OCI-LY7 (cell line): ENCODE measurements at regions not wholly inside any gene's neighbourhood (a gene's known extent, or its start where the extent isn't known, plus 50 kb on each side); places are given as distances from the start of the nearest gene placed in this dataset.

Source experiments
- BruUV-seq: library from RNA; stranded (reverse); fragments of 400-500 nt; replicated peaks from 2 replicates; lab custom pipeline; 2021; lab: Mats Ljungman, UMichigan
- CTCF ChIA-PET: fragments of 300-600 bp; sonication (Branson Sonifier 250); formaldehyde crosslinking; loops from one replicate; lab custom pipeline; 2022; ENCODE audit warnings: antibody characterized with exemption; ENCODE audit not compliant: unreplicated experiment; lab: Charles Lee
- POLR2A ChIA-PET: fragments of 300-600 bp; sonication (Branson Sonifier 250); formaldehyde crosslinking; loops from one replicate; lab custom pipeline; 2022; ENCODE audit warnings: antibody characterized with exemption; lab: Charles Lee
- DNase-seq: peaks from one replicate; pipeline ENCODE4 v3.0.0-alpha.2; 2015; ENCODE audit warnings: low spot score
- H2AFZ ChIP-seq: fragments of 200-600 bp; sonication (generic), shearing (Covaris generic); 2 replicates; pipeline ENCODE4 v1.6.1; 2014; ENCODE audit warnings: mild to moderate bottlenecking, antibody characterized with exemption, low read length, moderate library complexity
- H3K27ac ChIP-seq: fragments of 200-600 bp; sonication (generic); 2 replicates; pipeline ENCODE4 v1.5.1; 2014; ENCODE audit warnings: mixed run types, low read depth, mild to moderate bottlenecking, moderate library complexity, low read length, inconsistent platforms; ENCODE audit not compliant: poor library complexity, severe bottlenecking
- H3K36me3 ChIP-seq: fragments of 200-600 bp; sonication (generic); 2 replicates; pipeline ENCODE4 v1.6.1; 2014; ENCODE audit warnings: mild to moderate bottlenecking, antibody characterized with exemption, low read length, moderate library complexity, mixed read lengths; ENCODE audit not compliant: insufficient read depth
- H3K4me1 ChIP-seq: fragments of 200-600 bp; sonication (generic); 2 replicates; pipeline ENCODE4 v1.5.1; 2014; ENCODE audit warnings: mild to moderate bottlenecking, low read length; ENCODE audit not compliant: insufficient read depth, poor library complexity, severe bottlenecking
- H3K4me2 ChIP-seq: fragments of 200-600 bp; sonication (generic); 2 replicates; pipeline ENCODE4 v1.6.1; 2014; ENCODE audit warnings: mild to moderate bottlenecking, low read length
- H3K4me3 ChIP-seq: fragments of 200-600 bp; sonication (generic); 2 replicates; pipeline ENCODE4 v1.5.1; 2014; ENCODE audit warnings: mild to moderate bottlenecking, low read depth, low read length; ENCODE audit not compliant: poor library complexity, severe bottlenecking
- H3K79me2 ChIP-seq: fragments of 200-600 bp; sonication (generic); 2 replicates; pipeline ENCODE4 v1.6.1; 2016; ENCODE audit warnings: low read depth, mild to moderate bottlenecking, low read length, moderate library complexity, mixed read lengths; ENCODE audit not compliant: insufficient read depth
- H3K9me2 ChIP-seq: fragments of 200-600 bp; sonication (generic); 2 replicates; pipeline ENCODE4 v1.6.1; 2016; ENCODE audit warnings: mild to moderate bottlenecking, low read length, mixed read lengths; ENCODE audit not compliant: insufficient read depth
- H3K9me3 ChIP-seq: fragments of 200-600 bp; sonication (generic); 2 replicates; pipeline ENCODE4 v1.6.1; 2014; ENCODE audit warnings: mild to moderate bottlenecking, mixed run types, low read length, mixed read lengths
- H4K20me1 ChIP-seq: fragments of 200-600 bp; sonication (generic); 2 replicates; pipeline ENCODE4 v1.6.1; 2014; ENCODE audit warnings: mild to moderate bottlenecking, antibody characterized with exemption, low read length, moderate library complexity, mixed read lengths; ENCODE audit not compliant: insufficient read depth
- EZH2phosphoT487 ChIP-seq: fragments of 200-600 bp; sonication (generic); IDR thresholded peaks from 2 replicates; pipeline ENCODE4 v1.6.1; 2018; ENCODE audit warnings: low read depth, borderline replicate concordance, mild to moderate bottlenecking, mixed run types, antibody characterized with exemption, low read length, moderate library complexity, mixed read lengths
- intact Hi-C: fragments of 100-400 bp; cut with micrococcal nuclease; formaldehyde crosslinking; loops from one replicate; pipeline ENCODE4 v1.10.0; 2022; ENCODE audit not compliant: unreplicated experiment
- TF ChIP-seq, protein P1 (sequence below): fragments of 200-600 bp; sonication (generic); conservative IDR thresholded peaks from 2 replicates; pipeline ENCODE4 v1.5.1; 2014; ENCODE audit warnings: mild to moderate bottlenecking, antibody characterized with exemption, low read length, moderate library complexity, mixed read lengths

DNA sequence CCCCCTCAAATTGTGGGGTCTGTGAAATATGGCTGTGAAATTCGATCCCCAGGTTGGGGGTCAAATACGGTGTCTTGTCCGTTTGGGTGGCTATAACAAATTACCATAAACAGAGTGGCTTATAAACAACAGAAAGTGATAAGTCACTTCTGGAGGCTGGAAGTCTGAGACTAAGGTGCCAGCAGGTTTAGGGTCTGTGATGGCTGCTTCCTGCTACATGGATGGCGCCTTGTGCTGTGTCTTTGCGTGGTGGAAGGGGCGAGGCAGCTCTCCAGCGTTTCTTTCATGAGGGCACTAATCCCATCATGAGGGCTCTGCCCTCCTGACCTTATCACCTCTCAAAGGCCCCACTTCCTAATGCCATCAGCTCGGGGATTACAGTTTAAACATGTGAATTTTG, 120.0 kb downstream of the IRF8 start:
- no peak overlapping the region for H3K27ac ChIP-seq
- DNase-seq, result no peak
- no peaks in the 10 kb centered on the region for H3K4me1 ChIP-seq
- H4K20me1 ChIP-seq, result no peaks in the 10 kb centered on the region
- no peak for TF ChIP-seq EZH2phosphoT487
- TF ChIP-seq, protein P1, sequence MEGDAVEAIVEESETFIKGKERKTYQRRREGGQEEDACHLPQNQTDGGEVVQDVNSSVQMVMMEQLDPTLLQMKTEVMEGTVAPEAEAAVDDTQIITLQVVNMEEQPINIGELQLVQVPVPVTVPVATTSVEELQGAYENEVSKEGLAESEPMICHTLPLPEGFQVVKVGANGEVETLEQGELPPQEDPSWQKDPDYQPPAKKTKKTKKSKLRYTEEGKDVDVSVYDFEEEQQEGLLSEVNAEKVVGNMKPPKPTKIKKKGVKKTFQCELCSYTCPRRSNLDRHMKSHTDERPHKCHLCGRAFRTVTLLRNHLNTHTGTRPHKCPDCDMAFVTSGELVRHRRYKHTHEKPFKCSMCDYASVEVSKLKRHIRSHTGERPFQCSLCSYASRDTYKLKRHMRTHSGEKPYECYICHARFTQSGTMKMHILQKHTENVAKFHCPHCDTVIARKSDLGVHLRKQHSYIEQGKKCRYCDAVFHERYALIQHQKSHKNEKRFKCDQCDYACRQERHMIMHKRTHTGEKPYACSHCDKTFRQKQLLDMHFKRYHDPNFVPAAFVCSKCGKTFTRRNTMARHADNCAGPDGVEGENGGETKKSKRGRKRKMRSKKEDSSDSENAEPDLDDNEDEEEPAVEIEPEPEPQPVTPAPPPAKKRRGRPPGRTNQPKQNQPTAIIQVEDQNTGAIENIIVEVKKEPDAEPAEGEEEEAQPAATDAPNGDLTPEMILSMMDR, result no peak
- H3K4me3 ChIP-seq, result no peak overlapping the region
- no peaks in the 10 kb centered on the region for H3K79me2 ChIP-seq
- peaks cover 6% of the 10 kb centered on the region; the same call in 1 of the 2 replicates for H3K9me3 ChIP-seq
- no peaks in the 10 kb centered on the region for H3K36me3 ChIP-seq
- no TSS peak for BruUV-seq
- no peak overlapping the region for H2AFZ ChIP-seq
- ChIA-PET CTCF (no interaction called here), POLR2A (no interaction called here)
- no peak overlapping the region for H3K4me2 ChIP-seq
- intact Hi-C loops, result loop anchor here (10.0 kb wide), 1 partner anchor 124 kb away; the partner anchor contains the start of gene IRF8
- H3K9me2 ChIP-seq, result no peaks in the 10 kb centered on the region

DNA sequence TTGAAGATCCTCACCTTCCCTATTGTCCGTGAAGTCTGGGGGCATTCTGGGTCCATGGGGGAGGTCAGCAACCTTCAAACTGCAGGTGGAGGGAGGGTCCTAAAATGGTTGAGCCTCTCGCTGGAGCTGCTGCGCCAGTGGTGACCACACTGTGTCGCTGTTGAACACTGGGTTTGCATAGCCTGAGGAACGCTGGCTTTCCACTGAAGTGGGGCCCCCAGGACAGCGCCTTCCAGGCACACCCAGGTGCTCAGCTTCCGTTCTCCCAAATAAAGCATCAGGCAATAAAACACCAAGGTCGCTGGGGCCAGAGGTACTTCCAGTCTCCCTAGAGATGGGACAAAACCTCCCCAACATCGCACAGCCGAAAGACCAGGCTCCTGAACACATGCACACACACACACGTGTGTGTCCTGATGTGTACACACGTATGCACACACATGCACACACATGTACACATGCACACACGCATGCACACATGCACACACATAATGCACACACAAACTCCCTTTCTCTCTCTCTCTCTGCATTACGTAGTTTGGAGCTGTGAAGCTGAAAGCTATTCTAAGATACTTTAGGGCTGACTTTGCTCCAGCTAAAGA, 120.6 kb downstream of the IRF8 start:
- ChIA-PET POLR2A (interaction anchor here (1.1 kb wide), 1 partner anchor 198 kb away, joined by 3 read pairs; no protein-coding TSS in a partner anchor), CTCF (no interaction called here)
- intact Hi-C loops, result loop anchor here (10.0 kb wide), 1 partner anchor 125 kb away; the partner anchor contains the start of gene IRF8

More for the DNA sequence above, 120.6 kb downstream of the IRF8 start:
- no peaks in the 10 kb centered on the region for H4K20me1 ChIP-seq
- H2AFZ ChIP-seq, result no peak overlapping the region
- DNase-seq, result peak; percentile 8
- no peak for TF ChIP-seq EZH2phosphoT487
- TF ChIP-seq, protein P1, result peak; percentile 67
- H3K79me2 ChIP-seq, result no peaks in the 10 kb centered on the region
- H3K9me2 ChIP-seq, result no peaks in the 10 kb centered on the region
- H3K4me1 ChIP-seq, result no peaks in the 10 kb centered on the region
- no peak overlapping the region for H3K4me3 ChIP-seq
- no peaks in the 10 kb centered on the region for H3K36me3 ChIP-seq
- peaks cover 10% of the 10 kb centered on the region; the same call in 1 of the 2 replicates for H3K9me3 ChIP-seq
- no peak overlapping the region for H3K4me2 ChIP-seq
- no peak overlapping the region for H3K27ac ChIP-seq
- no TSS peak for BruUV-seq
